Activated T-cell treated with anti-CD3 and anti-CD28 coated beads, Interleukin-2, amount 50 U/mL, for 4 hours (primary cell): ENCODE measurements at regions not wholly inside any gene's neighbourhood (a gene's known extent, or its start where the extent isn't known, plus 50 kb on each side); places are given as distances from the start of the nearest gene placed in this dataset.

Source experiments
- ATAC-seq, 2 donors: fragments of 200-7000 bp; cut with Tn5 transposase; one replicate each; pipeline ENCODE4 v1.10.0; 2021
- DNase-seq: peaks from one replicate; pipeline ENCODE4 v3.0.0-alpha.2; 2020
- H3K27me3 Mint-ChIP-seq: one replicate; pipeline ENCODE4 v1.8.0; 2021; ENCODE audit warnings: low read depth, mixed read lengths
- H3K36me3 Mint-ChIP-seq: one replicate; pipeline ENCODE4 v1.8.0; 2022; ENCODE audit warnings: mixed read lengths; ENCODE audit not compliant: insufficient read depth
- H3K4me1 Mint-ChIP-seq: one replicate; pipeline ENCODE4 v1.8.0; 2021; ENCODE audit warnings: low read depth, mixed read lengths
- H3K4me3 Mint-ChIP-seq: one replicate; pipeline ENCODE4 v1.8.0; 2021; ENCODE audit warnings: mild to moderate bottlenecking, moderate library complexity, mixed read lengths
- H3K9me3 Mint-ChIP-seq: one replicate; pipeline ENCODE4 v1.8.0; 2021; ENCODE audit warnings: mixed read lengths

GRCh38 chr13:79267560-79267959 lies 138.5 kb downstream of the RBM26 start:
- H3K36me3 Mint-ChIP-seq, result no peaks in the 10 kb centered on the region
- peaks cover 3% of the 10 kb centered on the region for H3K9me3 Mint-ChIP-seq
- DNase-seq (no peak), ATAC-seq (no peak)
- no peak overlapping the region for H3K4me3 Mint-ChIP-seq
- H3K27me3 Mint-ChIP-seq, result peaks cover 6% of the 10 kb centered on the region
- H3K4me1 Mint-ChIP-seq, result no peaks in the 10 kb centered on the region

- H3K4me1 Mint-ChIP-seq, result no peaks in the 10 kb centered on the region
- no peaks in the 10 kb centered on the region for H3K9me3 Mint-ChIP-seq
- no peak for ATAC-seq
- H3K27me3 Mint-ChIP-seq, result peaks cover 5% of the 10 kb centered on the region
- no peak for DNase-seq
- no peaks in the 10 kb centered on the region for H3K36me3 Mint-ChIP-seq
- H3K4me3 Mint-ChIP-seq, result no peak overlapping the region
Measured at GRCh38 chr13:79258489-79258888, 147.6 kb downstream of the RBM26 start.

DNA sequence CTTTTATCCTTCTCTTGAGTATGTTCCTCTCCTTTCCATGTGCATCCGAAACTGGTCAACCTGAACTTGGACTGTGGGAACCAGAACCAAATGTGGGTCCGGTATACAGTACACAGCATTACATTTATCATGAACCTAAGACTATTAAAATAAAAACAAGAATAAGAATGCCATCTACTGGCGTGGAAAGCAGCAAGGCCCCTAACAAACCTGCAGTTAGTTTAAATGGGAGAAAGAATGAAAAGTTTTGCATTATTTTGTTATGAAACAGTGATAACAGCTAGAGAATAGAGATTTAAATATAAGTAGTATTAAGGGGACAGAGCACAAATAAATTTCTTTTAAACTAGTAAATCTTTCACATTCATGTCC lies 159.5 kb downstream of the RBM26 start:
- DNase-seq, result no peak
- Mint-ChIP-seq H3K36me3 (no peaks in the 10 kb centered on the region), H3K4me3 (no peak overlapping the region), H3K9me3 (no peaks in the 10 kb centered on the region), H3K27me3 (peaks cover 2% of the 10 kb centered on the region), H3K4me1 (no peaks in the 10 kb centered on the region)
- no peak for ATAC-seq

- ATAC-seq, result no peak
- Mint-ChIP-seq H3K36me3 (no peaks in the 10 kb centered on the region), H3K9me3 (no peaks in the 10 kb centered on the region), H3K4me1 (no peaks in the 10 kb centered on the region), H3K4me3 (no peak overlapping the region), H3K27me3 (peaks cover 4% of the 10 kb centered on the region)
- DNase-seq, result no peak
Measured at GRCh38 chr13:79245937-79246577, 160.0 kb downstream of the RBM26 start.

DNA sequence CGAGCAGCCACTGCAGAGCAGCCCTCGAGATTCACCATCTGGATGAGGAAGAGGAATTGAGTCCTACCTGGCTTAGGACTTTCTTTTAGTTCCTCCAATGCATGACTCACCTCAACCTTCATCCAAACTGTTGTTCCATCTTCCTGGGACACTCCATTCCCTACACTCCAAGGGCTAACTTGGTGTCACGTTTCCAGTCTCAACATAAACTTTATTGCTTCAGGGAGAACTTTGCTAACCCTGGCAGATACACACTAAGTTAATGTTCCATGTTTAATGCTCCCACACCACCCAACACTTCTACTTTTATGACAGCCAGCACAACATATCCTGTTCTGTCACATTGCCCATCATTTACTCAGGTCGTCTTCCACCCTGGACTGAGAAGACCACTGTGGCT lies 164.4 kb downstream of the RBM26 start:
- no peak for ATAC-seq
- Mint-ChIP-seq H3K9me3 (no peaks in the 10 kb centered on the region), H3K4me3 (no peak overlapping the region), H3K4me1 (no peaks in the 10 kb centered on the region), H3K27me3 (peaks cover 10% of the 10 kb centered on the region), H3K36me3 (no peaks in the 10 kb centered on the region)
- no peak for DNase-seq

DNA sequence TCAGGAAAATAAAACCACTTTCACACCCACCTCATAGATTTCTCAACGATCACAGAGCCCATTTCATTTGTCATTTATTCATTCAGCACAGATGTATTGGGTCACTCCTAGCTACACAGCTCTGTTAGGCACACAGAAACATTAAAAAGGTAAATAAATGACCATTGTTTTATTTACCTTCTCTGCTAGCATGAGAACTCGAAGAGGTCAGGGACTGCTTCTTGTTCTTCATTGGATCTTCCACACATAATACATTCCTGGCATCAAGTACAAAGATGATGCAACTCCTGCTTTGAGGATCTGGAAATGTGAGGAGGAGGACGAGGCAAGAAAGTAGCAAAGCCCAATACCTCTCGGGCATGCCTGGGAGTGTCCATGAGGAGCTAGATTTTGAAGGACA lies 168.1 kb downstream of the RBM26 start:
- DNase-seq (no peak), ATAC-seq (no peak)
- H3K36me3 Mint-ChIP-seq, result no peaks in the 10 kb centered on the region
- H3K4me3 Mint-ChIP-seq, result no peak overlapping the region
- no peaks in the 10 kb centered on the region for H3K9me3 Mint-ChIP-seq
- peaks cover 18% of the 10 kb centered on the region for H3K27me3 Mint-ChIP-seq
- H3K4me1 Mint-ChIP-seq, result no peaks in the 10 kb centered on the region

- Mint-ChIP-seq H3K36me3 (no peaks in the 10 kb centered on the region), H3K4me1 (no peaks in the 10 kb centered on the region), H3K4me3 (no peak overlapping the region), H3K27me3 (peaks cover 12% of the 10 kb centered on the region), H3K9me3 (no peaks in the 10 kb centered on the region)
- DNase-seq (no peak), ATAC-seq (no peak)
Measured at GRCh38 chr13:79231887-79232286, 174.2 kb downstream of the RBM26 start.

GRCh38 chr13:79229761-79230160 lies 176.3 kb downstream of the RBM26 start:
- DNase-seq (no peak), ATAC-seq (no peak)
- Mint-ChIP-seq H3K4me3 (no peak overlapping the region), H3K36me3 (no peaks in the 10 kb centered on the region), H3K4me1 (no peaks in the 10 kb centered on the region), H3K9me3 (no peaks in the 10 kb centered on the region), H3K27me3 (peaks cover 6% of the 10 kb centered on the region)

DNA sequence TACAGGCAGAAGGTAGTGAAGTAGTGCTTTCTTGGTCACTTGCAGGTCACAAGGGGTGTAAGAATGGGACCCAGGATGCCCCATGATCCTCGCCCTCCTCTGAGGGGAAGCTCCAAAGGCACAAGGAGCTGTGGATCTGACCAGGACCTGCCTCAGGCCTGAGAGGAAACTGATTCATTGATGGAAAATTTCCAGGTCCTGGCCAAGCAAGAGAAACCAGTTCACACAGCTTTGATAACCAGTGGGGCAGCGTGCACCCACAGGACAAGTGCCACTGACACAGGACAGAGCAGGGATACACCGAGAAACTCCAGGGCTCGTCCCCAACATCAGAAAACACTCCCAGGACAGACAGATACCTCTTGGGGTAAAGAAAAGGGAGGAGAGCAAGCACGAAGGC lies 177.1 kb downstream of the RBM26 start:
- no peaks in the 10 kb centered on the region for H3K9me3 Mint-ChIP-seq
- H3K4me3 Mint-ChIP-seq, result no peak overlapping the region
- DNase-seq, result no peak
- ATAC-seq, result no peak
- peaks cover 6% of the 10 kb centered on the region for H3K27me3 Mint-ChIP-seq
- H3K36me3 Mint-ChIP-seq, result no peaks in the 10 kb centered on the region
- no peaks in the 10 kb centered on the region for H3K4me1 Mint-ChIP-seq

DNA sequence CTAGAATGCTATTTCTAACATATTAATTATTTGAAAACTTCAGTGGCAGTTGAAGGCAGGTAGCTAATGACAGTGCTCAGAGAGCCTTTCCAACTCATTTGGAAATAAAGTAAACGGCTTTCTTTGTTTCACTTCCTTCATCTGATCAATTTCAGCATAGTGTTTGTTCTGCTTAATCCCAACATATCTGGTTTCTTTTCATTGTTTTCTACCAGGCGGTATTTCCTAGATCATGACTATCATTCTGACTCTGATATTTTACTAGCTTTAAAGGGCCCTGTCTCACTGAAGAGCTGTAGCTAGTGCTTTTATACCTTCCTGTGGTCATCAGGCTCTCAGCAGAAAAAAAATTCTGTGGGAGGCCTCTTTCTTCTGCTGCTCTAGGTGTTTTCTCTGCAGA lies 178.6 kb downstream of the RBM26 start:
- Mint-ChIP-seq H3K36me3 (no peaks in the 10 kb centered on the region), H3K4me1 (no peaks in the 10 kb centered on the region)
- no peak for ATAC-seq

GRCh38 chr13:79226938-79227337 lies 179.1 kb downstream of the RBM26 start:
- no peaks in the 10 kb centered on the region for H3K36me3 Mint-ChIP-seq
- DNase-seq (no peak), ATAC-seq (no peak)
- no peak overlapping the region for H3K4me3 Mint-ChIP-seq
- H3K4me1 Mint-ChIP-seq, result no peaks in the 10 kb centered on the region
- no peaks in the 10 kb centered on the region for H3K9me3 Mint-ChIP-seq
- H3K27me3 Mint-ChIP-seq, result peaks cover 6% of the 10 kb centered on the region

More for the DNA sequence above, 178.6 kb downstream of the RBM26 start:
- no peaks in the 10 kb centered on the region for H3K9me3 Mint-ChIP-seq
- DNase-seq, result no peak
- H3K4me3 Mint-ChIP-seq, result no peak overlapping the region
- peaks cover 6% of the 10 kb centered on the region for H3K27me3 Mint-ChIP-seq

DNA sequence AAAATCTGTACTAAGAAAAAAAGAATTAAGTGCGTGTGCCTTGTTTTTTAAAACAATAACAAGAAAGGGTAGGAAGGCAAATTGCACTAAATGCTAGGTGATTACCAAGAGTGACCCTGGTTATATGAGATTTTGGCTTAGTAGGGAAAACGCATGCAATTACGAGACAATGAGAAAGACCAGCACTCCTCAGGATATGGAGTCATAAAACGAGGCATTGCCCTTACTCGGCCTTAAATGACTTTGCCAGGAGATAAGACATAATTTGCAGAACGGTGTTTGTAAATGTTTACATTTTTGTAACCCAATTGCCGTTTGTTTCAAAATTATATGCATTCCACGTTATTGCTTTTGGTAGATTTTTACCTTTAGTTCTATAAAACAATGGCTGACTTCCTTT lies 179.8 kb downstream of the RBM26 start:
- no peak for ATAC-seq

DNA sequence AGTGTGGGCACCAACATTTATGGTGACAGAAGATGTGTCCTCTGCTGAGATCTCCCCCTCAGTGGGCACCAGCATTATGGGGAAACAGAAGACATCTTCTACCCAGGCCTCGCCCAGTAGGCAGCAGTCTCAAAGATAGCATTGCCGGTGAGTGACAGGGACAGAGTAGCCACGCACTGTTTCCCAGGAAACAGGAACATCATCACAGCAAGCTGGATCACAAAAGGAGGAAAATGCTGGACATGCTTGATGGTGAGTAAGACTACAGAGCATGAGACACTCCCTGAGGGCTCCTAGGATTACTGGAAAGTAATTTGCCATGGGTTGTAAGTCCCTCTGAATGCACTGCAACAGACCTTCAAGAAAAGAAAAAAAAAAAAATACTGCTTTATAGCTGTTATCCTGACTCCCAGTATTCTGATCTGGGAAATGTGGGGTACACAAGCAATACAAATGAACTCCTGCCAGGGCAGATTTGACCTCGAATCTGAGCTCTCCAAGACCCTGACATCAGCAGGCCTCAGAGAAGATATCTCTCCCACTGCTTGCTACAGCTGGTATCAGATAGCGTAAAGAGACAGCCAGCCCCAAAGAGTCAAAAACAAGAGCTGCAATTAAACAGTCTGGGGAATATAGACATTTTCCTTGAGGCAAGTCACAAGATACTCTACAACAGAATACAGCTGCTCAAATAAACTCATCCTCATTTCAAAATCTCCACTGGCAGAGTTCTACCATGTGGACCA lies 180.4 kb downstream of the RBM26 start:
- Mint-ChIP-seq H3K9me3 (no peaks in the 10 kb centered on the region), H3K36me3 (no peaks in the 10 kb centered on the region), H3K4me1 (no peaks in the 10 kb centered on the region), H3K27me3 (peaks cover 8% of the 10 kb centered on the region), H3K4me3 (no peak overlapping the region)
- ATAC-seq (no peak), DNase-seq (no peak)

More for the DNA sequence above, 179.8 kb downstream of the RBM26 start:
- H3K36me3 Mint-ChIP-seq, result no peaks in the 10 kb centered on the region
- DNase-seq, result no peak
- no peaks in the 10 kb centered on the region for H3K9me3 Mint-ChIP-seq
- no peaks in the 10 kb centered on the region for H3K4me1 Mint-ChIP-seq
- peaks cover 7% of the 10 kb centered on the region for H3K27me3 Mint-ChIP-seq
- no peak overlapping the region for H3K4me3 Mint-ChIP-seq

DNA sequence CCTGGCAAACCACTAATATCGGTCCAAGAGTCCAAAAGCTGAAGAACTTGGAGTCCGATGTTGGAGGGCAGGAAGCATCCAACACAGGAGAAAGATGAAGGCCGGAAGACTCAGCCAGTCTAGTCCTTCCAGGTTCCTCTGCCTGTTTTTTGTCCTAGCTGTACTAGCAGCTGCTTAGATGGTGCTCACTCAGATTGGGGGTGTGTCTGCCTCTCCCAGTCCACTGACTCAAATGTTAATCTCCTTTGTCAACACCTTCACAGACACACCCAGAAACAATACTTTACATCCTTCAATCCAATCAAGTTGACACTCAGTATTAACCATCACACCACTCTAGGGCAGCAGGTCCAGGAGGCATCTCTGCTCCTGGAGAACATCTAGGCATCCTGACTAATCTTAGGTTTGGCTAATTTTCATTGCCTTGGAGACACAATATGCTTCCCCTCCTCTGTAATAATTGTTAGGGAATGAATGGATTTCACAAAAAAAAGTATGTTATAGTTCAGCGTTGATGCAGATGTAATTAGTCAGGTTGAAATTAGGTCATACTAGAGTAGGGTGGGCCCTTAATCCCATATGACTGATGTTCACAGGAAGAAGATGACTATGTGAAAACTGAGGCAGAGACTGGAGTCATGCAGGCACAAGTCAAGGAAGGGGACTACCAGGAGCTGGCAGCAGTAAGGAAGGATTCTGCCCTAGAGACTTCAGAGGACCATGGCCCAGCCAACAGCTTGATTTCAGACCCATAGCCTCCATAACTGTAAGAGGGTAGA lies 183.4 kb downstream of the RBM26 start:
- no peak for DNase-seq

More for the DNA sequence above, 183.4 kb downstream of the RBM26 start:
- ATAC-seq, result no peak
- H3K27me3 Mint-ChIP-seq, result peaks cover 13% of the 10 kb centered on the region
- H3K4me1 Mint-ChIP-seq, result no peaks in the 10 kb centered on the region
- no peaks in the 10 kb centered on the region for H3K9me3 Mint-ChIP-seq
- H3K36me3 Mint-ChIP-seq, result no peaks in the 10 kb centered on the region
- H3K4me3 Mint-ChIP-seq, result no peak overlapping the region
